Stimulated activated CD8-positive, alpha-beta memory T cell treated with anti-CD3 and anti-CD28 coated beads, Interleukin-12 subunit alpha, Interleukin-12 subunit beta, amount 100 ng/mL, for 1 hour (primary cell): ENCODE measurements at regions not wholly inside any gene's neighbourhood (a gene's known extent, or its start where the extent isn't known, plus 50 kb on each side); places are given as distances from the start of the nearest gene placed in this dataset.

Source experiments
- DNase-seq: peaks from one replicate; pipeline ENCODE4 v3.0.0-alpha.2; 2020; ENCODE audit warnings: low read depth

- DNase-seq, result no peak
These were observed 549.2 kb upstream of the CDH11 start for GRCh38 chr16:65671071-65671470.

- DNase-seq, result no peak
These were observed 546.3 kb upstream of the CDH11 start for GRCh38 chr16:65668064-65668595.

GRCh38 chr16:65667011-65667578 lies 545.2 kb upstream of the CDH11 start:
- no peak for DNase-seq

GRCh38 chr16:65666132-65666941 lies 544.5 kb upstream of the CDH11 start:
- DNase-seq, result no peak

GRCh38 chr16:65665586-65665985 lies 543.7 kb upstream of the CDH11 start:
- DNase-seq, result no peak

GRCh38 chr16:65663774-65664173 lies 541.9 kb upstream of the CDH11 start:
- DNase-seq, result no peak

DNA sequence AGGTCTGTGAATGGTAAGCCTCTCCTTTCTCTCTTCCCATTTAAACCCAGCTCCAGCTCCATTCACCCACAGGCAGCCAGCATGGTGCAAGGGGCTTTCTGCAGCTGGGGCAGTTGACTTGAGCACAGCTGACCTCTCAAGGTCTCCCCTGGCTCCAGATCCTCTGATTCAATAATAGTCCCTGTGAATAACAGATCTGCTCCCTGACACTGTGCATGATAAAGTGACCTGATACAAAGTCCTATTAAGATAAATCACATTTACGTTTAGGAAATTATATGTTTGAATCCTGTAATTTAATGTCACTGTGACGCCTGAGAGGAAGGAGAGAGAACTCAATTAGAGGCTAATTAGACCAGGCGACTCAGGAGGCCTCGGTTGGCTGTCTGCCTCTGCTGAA lies 540.4 kb upstream of the CDH11 start:
- no peak for DNase-seq

- DNase-seq, result no peak
These were observed 539.7 kb upstream of the CDH11 start for GRCh38 chr16:65661558-65661957.

DNA sequence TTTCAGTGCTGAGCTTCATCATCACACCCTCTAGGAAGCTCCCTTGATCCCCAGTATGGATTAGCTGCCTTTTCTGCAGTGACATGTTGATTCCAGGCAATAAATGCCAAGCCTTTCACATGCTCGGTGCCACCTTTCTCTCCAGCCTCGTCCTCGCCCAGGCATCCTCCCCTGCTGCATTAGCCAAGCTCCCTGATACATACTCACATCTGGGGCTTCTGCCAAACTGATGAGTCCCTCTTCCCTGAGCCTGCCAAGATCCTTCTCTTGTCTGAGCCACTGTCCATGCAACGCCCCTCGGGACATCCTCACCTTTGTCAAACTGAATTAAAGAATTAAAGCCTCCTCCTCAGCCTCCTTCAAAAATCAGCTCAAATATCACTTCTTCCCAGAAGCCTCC lies 538.5 kb upstream of the CDH11 start:
- DNase-seq, result no peak

DNA sequence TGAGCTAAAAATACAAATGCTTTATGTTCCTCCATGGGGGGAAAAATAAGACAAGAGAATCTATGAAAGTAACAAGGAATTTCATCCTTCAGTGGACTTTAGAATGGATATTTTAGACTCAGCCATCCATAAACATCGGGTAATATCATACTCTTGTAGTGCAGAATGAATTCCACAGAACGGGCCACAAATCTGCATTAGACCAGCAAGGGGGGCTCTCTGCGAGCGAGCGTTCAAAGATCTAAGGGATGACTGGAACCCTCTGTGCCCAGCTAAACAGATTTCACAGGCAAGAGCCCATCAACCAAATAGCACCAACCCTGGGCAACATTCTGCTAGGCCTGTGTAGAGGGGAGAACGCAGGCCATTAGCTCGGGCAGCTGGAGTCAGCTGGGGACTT lies 537.9 kb upstream of the CDH11 start:
- no peak for DNase-seq

DNA sequence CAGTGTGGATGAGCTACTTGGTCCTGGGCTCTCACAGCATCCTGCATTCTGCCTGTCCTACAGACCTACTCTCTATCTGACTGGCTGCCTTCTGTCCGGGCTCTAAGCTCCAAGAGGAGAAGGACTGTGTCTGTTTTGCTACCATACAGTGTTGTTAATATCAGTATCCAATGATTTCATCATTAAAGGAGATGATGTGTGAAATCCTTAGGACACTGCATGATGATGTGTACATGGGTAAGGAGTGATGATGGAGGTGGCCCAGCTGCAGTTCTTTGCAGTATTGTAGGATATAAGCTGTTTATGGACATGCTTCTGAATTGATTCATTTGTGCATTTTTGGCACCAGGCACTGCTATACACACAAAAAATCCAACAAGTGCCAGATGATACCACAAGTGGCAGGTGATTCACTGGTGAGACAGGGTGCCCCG lies 536.9 kb upstream of the CDH11 start:
- DNase-seq, result no peak

- DNase-seq, result no peak
These were observed 536.5 kb upstream of the CDH11 start for GRCh38 chr16:65658349-65658748.

GRCh38 chr16:65657556-65657955 lies 535.7 kb upstream of the CDH11 start:
- DNase-seq, result no peak

DNA sequence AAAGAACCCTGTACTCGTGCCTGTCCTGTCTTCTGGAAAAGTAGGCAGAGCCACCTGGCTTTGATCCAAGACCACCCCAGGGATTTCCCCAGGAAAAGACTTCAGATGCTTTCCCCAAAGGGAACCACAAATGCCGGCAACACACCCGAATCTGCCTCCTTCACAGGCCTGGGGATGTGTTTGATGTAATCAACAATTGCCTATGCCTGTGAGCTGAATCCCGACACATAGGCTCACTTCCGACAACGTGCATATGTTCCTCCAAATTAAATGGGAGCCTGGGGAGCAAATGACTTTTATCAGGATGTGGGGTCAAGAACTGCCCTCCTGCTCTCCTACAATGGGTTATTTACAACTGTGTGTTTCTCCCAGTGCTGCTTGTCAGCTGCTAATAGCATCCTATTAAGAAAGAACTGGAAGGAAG lies 535.2 kb upstream of the CDH11 start:
- no peak for DNase-seq

DNA sequence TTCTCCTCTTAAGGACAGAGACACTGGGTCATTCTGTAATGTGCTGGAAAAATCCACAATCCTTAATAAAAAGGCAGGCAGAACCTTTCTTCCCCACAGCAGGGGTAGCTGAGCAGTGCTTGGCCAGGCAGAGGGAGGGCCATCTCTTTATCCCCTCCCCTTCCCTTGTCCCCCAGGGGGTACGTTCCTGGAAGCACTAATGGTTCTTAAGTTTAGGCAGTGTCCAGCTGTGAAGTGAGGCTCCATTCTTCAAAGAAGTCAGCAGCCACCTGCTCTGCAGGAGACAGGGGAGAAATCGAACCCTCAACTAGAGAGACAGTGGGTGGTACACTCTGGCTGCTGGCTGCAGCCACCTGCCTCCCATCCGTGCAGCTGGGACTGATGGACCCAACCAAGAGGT lies 533.9 kb upstream of the CDH11 start:
- DNase-seq, result no peak

- no peak for DNase-seq
These were observed 526.2 kb upstream of the CDH11 start for GRCh38 chr16:65648101-65648500.

GRCh38 chr16:65644821-65645220 lies 523.0 kb upstream of the CDH11 start:
- no peak for DNase-seq

- no peak for DNase-seq
These were observed 520.0 kb upstream of the CDH11 start for GRCh38 chr16:65641762-65642289.

DNA sequence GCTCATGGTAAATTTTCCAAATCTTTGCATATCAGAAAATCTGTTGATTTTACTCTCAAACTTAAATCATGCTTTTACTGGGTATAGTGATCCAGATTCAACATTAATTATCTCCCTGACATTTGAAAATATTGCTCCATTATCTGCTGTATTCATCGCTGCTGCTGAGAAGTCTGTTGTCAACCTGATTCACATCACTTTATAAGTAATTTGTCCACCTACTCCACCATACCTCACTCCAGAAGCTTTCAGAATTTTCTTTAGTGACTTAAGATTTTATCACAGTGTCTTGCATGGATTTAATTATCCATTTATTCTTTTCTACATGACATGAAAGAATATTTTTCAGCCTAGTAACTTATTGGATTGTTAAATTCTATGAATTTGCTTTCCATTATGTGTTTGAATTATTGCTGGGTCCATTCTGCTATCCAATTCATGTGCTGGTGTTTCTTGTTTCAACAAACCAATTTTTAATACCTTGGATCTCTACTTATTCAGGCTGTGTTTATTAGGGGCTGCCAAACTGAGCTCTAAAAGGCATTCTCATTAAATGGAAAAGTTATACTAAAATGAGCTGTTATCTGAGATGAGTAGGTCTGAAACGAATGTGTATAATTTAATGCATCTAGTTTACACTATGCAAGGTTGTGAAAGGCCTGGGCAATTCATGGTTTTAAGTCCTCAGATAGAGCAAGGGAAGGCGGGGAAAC lies 519.3 kb upstream of the CDH11 start:
- no peak for DNase-seq

GRCh38 chr16:65634833-65635232 lies 513.0 kb upstream of the CDH11 start:
- no peak for DNase-seq

GRCh38 chr16:65634291-65634690 lies 512.4 kb upstream of the CDH11 start:
- DNase-seq, result no peak

DNA sequence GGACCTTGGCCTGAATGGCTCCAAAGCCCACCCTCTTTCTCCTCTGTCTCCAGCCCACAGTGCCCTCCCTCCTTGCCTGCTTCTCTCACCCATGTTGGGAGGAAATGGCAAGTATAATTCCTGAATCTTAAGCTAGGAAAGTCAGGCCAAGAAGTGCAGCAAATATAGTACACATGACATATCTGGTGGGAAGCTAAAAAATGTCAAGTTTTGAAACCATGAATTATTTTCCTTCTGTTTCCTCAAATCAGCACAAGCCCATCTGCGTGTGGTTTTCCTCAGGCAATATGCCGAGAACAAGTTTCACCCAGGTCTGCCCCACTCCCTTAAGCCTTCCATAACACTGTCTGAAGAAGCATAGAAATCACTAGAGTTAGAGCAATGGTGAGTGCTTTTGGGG lies 502.8 kb upstream of the CDH11 start:
- no peak for DNase-seq

DNA sequence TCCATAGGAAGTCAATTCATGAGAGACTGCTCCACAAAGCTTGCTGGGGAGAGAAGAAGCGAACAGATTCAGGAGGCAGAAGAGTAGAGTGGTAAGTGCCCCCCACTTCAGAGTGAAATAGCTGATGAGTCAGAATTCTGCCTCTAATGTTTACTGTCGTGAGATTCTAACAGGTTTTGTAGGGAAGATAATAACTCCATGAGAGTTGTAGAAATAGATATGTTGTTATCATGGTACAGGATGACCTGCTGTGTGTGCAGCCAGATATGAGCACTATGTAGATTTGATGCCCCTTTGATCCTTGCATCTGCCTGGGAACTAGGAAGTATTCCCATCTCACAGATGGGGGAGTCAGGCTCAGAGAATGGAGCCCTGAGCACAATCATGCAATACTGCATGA lies 502.4 kb upstream of the CDH11 start:
- no peak for DNase-seq
